Neural cell (in vitro differentiated cells): ENCODE measurements at regions not wholly inside any gene's neighbourhood (a gene's known extent, or its start where the extent isn't known, plus 50 kb on each side); places are given as distances from the start of the nearest gene placed in this dataset.

Source experiments
- EP300 ChIP-seq: fragments of 450-650 bp; conservative IDR thresholded peaks from 2 replicates; pipeline ENCODE4 v1.6.1; 2014; ENCODE audit warnings: antibody characterized with exemption, mild to moderate bottlenecking, moderate library complexity; ENCODE audit not compliant: poor library complexity, severe bottlenecking
- REST ChIP-seq: IDR thresholded peaks from 2 replicates; pipeline ENCODE4 v1.6.1; 2012; ENCODE audit warnings: borderline replicate concordance
- TF ChIP-seq, protein P1 (sequence below): fragments of 450-650 bp; IDR thresholded peaks from 2 replicates; pipeline ENCODE4 v1.5.1; 2014; ENCODE audit warnings: antibody characterized with exemption, mild to moderate bottlenecking, moderate library complexity; ENCODE audit not compliant: poor library complexity, severe bottlenecking

GRCh38 chr10:4683838-4684237 is 142.2 kb upstream of the AKR1E2 start:
- TF ChIP-seq EP300 = no peak
- TF ChIP-seq, protein P1, sequence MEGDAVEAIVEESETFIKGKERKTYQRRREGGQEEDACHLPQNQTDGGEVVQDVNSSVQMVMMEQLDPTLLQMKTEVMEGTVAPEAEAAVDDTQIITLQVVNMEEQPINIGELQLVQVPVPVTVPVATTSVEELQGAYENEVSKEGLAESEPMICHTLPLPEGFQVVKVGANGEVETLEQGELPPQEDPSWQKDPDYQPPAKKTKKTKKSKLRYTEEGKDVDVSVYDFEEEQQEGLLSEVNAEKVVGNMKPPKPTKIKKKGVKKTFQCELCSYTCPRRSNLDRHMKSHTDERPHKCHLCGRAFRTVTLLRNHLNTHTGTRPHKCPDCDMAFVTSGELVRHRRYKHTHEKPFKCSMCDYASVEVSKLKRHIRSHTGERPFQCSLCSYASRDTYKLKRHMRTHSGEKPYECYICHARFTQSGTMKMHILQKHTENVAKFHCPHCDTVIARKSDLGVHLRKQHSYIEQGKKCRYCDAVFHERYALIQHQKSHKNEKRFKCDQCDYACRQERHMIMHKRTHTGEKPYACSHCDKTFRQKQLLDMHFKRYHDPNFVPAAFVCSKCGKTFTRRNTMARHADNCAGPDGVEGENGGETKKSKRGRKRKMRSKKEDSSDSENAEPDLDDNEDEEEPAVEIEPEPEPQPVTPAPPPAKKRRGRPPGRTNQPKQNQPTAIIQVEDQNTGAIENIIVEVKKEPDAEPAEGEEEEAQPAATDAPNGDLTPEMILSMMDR = no peak
- no peak for TF ChIP-seq REST
